ENCODE measurements at regions not wholly inside any gene's neighbourhood (a gene's known extent, or its start where the extent isn't known, plus 50 kb on each side); places are given as distances from the start of the nearest gene placed in this dataset.

GRCh38 chr3:56851966-56852884, 50.5 kb upstream of the ARHGEF3 start:
- Histone ChIP-seq H3K4me3 (ENCODE audit: low read depth, low read length) (no peak overlapping the region), H3K27me3 (no peaks in the 10 kb centered on the region), H3K36me3 (no peaks in the 10 kb centered on the region), H3K4me1 (peaks cover 3% of the 10 kb centered on the region; the same call in 1 of the 2 replicates), H3K9me3 (no peaks in the 10 kb centered on the region)
- TF ChIP-seq, protein P1, sequence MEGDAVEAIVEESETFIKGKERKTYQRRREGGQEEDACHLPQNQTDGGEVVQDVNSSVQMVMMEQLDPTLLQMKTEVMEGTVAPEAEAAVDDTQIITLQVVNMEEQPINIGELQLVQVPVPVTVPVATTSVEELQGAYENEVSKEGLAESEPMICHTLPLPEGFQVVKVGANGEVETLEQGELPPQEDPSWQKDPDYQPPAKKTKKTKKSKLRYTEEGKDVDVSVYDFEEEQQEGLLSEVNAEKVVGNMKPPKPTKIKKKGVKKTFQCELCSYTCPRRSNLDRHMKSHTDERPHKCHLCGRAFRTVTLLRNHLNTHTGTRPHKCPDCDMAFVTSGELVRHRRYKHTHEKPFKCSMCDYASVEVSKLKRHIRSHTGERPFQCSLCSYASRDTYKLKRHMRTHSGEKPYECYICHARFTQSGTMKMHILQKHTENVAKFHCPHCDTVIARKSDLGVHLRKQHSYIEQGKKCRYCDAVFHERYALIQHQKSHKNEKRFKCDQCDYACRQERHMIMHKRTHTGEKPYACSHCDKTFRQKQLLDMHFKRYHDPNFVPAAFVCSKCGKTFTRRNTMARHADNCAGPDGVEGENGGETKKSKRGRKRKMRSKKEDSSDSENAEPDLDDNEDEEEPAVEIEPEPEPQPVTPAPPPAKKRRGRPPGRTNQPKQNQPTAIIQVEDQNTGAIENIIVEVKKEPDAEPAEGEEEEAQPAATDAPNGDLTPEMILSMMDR (IDR thresholded peaks at IDR 0.05; ENCODE audit: low read depth, low read length): no peak
- no peak for DNase-seq
